ENCODE measurements at regions not wholly inside any gene's neighbourhood (a gene's known extent, or its start where the extent isn't known, plus 50 kb on each side); places are given as distances from the start of the nearest gene placed in this dataset.
A peak's percentile ranks its signal among the peaks of the same experiment; 100 is the strongest.

- Histone ChIP-seq H3K36me3 (ENCODE audit: control insufficient read depth, insufficient read depth, low read length) (no peaks in the 10 kb centered on the region), H3K27me3 (ENCODE audit: control insufficient read depth, insufficient read depth, low read length) (no peaks in the 10 kb centered on the region), H3K4me3 (ENCODE audit: low read depth in 2 of 2, low read length in 2 of 2) (no peak overlapping the region), H3K9me3 (ENCODE audit: control insufficient read depth, insufficient read depth, low read depth, low read length) (no peaks in the 10 kb centered on the region), H3K27ac (ENCODE audit: low read length) (no peak overlapping the region), H3K4me1 (ENCODE audit: control insufficient read depth, insufficient read depth, low read length) (no peaks in the 10 kb centered on the region)
- ChIA-PET POLR2A (no interaction called here), CTCF (no interaction called here)
- DNase-seq (ENCODE audit: low read depth, low spot score) (no peak), ATAC-seq (no peak)
- TF ChIP-seq, protein P1, sequence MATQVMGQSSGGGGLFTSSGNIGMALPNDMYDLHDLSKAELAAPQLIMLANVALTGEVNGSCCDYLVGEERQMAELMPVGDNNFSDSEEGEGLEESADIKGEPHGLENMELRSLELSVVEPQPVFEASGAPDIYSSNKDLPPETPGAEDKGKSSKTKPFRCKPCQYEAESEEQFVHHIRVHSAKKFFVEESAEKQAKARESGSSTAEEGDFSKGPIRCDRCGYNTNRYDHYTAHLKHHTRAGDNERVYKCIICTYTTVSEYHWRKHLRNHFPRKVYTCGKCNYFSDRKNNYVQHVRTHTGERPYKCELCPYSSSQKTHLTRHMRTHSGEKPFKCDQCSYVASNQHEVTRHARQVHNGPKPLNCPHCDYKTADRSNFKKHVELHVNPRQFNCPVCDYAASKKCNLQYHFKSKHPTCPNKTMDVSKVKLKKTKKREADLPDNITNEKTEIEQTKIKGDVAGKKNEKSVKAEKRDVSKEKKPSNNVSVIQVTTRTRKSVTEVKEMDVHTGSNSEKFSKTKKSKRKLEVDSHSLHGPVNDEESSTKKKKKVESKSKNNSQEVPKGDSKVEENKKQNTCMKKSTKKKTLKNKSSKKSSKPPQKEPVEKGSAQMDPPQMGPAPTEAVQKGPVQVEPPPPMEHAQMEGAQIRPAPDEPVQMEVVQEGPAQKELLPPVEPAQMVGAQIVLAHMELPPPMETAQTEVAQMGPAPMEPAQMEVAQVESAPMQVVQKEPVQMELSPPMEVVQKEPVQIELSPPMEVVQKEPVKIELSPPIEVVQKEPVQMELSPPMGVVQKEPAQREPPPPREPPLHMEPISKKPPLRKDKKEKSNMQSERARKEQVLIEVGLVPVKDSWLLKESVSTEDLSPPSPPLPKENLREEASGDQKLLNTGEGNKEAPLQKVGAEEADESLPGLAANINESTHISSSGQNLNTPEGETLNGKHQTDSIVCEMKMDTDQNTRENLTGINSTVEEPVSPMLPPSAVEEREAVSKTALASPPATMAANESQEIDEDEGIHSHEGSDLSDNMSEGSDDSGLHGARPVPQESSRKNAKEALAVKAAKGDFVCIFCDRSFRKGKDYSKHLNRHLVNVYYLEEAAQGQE (IDR thresholded peaks at IDR 0.05; ENCODE audit: insufficient read depth in 1 of 2, low read depth in 2 of 2, low read length in 1 of 2), result no peak
- no peak for TF ChIP-seq SIN3A (IDR thresholded peaks at IDR 0.05; ENCODE audit: borderline replicate concordance, insufficient read depth, low read depth, low read length)
- TF ChIP-seq TCF7L2 (IDR thresholded peaks at IDR 0.05; ENCODE audit: low read depth, low read length), result no peak
- TF ChIP-seq POLR2AphosphoS5 (IDR thresholded peaks at IDR 0.05; ENCODE audit: low read depth, low read length), result no peak
- no peak for TF ChIP-seq CTCF (IDR thresholded peaks at IDR 0.05)
- no TSS peak for BruUV-seq (replicated peaks)
- in situ Hi-C loops (cut with HindIII; ENCODE audit: low pct_unique_long_range_greater_than_20kb, low sequenced_read_pairs), result no loop called here
- intact Hi-C loops (cut with micrococcal nuclease; ENCODE audit: unreplicated experiment), result no loop called here
These were observed 60.2 kb downstream of the TFAP2C start for GRCh38 chr20:56689318-56689717.

DNA sequence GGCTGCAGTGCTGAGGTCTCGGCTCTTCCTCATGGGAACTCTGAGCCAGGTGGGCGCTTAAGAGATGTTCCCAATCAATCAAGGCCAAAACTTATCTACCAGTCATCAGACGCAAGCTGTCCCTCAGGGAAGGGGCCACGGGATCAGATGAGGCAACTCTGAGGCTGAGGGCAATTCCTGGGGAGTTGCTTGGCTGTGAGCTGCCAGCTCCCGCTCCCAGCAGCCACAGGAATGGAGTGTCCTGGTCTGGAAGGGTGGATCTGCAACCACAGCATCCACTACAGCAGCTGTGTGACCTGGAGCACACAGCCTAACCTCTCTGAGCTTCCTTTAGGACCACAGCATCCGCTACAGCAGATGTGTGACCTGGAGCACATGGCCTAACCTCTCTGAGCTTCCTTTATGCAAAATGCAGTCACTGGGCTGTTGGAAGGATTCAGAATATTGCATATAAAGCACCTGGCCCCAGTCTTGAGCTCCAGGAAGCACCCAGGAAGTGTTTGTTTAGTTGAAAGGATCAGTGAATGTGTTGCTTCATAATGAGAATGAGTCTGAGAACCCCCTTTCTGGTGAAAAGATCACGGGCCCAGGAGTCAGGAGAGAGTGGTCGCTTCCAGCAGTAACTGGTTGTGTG is 60.9 kb downstream of the TFAP2C start:
- intact Hi-C loops (cut with micrococcal nuclease; ENCODE audit: unreplicated experiment), result no loop called here
- no peak for DNase-seq (ENCODE audit: low read depth, low spot score)

More for the DNA sequence above, 60.9 kb downstream of the TFAP2C start:
- Histone ChIP-seq H3K36me3 (ENCODE audit: control insufficient read depth, insufficient read depth, low read length) (no peaks in the 10 kb centered on the region), H3K4me1 (ENCODE audit: control insufficient read depth, insufficient read depth, low read length) (no peaks in the 10 kb centered on the region), H3K4me3 (ENCODE audit: low read depth in 2 of 2, low read length in 2 of 2) (no peak overlapping the region), H3K9me3 (ENCODE audit: control insufficient read depth, insufficient read depth, low read depth, low read length) (no peaks in the 10 kb centered on the region), H3K27me3 (ENCODE audit: control insufficient read depth, insufficient read depth, low read length) (no peaks in the 10 kb centered on the region), H3K27ac (ENCODE audit: low read length) (no peak overlapping the region)
- no TSS peak for BruUV-seq (replicated peaks)
- TF ChIP-seq TCF7L2 (IDR thresholded peaks at IDR 0.05; ENCODE audit: low read depth, low read length) (no peak), CTCF (IDR thresholded peaks at IDR 0.05) (no peak), SIN3A (IDR thresholded peaks at IDR 0.05; ENCODE audit: borderline replicate concordance, insufficient read depth, low read depth, low read length) (no peak), POLR2AphosphoS5 (IDR thresholded peaks at IDR 0.05; ENCODE audit: low read depth, low read length) (no peak)
- TF ChIP-seq, protein P1 (IDR thresholded peaks at IDR 0.05; ENCODE audit: insufficient read depth in 1 of 2, low read depth in 2 of 2, low read length in 1 of 2), result no peak
- POLR2A ChIA-PET, result no interaction called here
- 0 out of 2 replicates have a peak, but pooled peaks have one; percentile 35 for ATAC-seq
- CTCF ChIA-PET, result no interaction called here
- in situ Hi-C loops (cut with HindIII; ENCODE audit: low pct_unique_long_range_greater_than_20kb, low sequenced_read_pairs), result no loop called here
